ENCODE measurements at regions not wholly inside any gene's neighbourhood (a gene's known extent, or its start where the extent isn't known, plus 50 kb on each side); places are given as distances from the start of the nearest gene placed in this dataset.

DNA sequence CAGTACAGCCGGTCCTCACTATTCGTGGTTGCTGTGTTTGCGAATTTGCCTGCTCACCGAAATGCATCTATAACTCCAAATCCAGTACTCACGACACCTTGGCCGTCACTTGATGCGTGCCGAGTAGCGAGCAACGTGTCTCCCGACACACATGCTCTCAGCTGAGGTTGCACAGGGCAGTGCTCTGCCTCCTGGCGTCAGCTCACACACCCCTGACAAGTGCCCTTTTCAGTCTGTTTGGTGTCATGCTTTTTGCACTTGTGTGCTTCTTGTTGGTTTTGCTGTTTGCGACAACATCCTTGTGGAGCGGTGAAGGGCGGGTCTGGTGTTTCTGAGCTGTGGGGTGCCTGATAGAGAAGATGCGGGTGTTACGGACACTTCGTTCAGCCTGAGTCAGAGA, 110.4 kb upstream of the RFLNA start:
- Histone ChIP-seq H3K4me2 (ENCODE audit: low read length) (no peak overlapping the region), H3K9me3 (ENCODE audit: low read length) (no peaks in the 10 kb centered on the region), H3K4me3 (ENCODE audit: low read depth, low read length, poor library complexity, severe bottlenecking) (no peak overlapping the region), H3K9me2 (ENCODE audit: insufficient read depth, low read length) (no peaks in the 10 kb centered on the region), H3K27ac (ENCODE audit: low read depth, low read length, poor library complexity, severe bottlenecking) (no peak overlapping the region), H4K20me1 (ENCODE audit: insufficient read depth, low read length) (no peaks in the 10 kb centered on the region), H2AFZ (ENCODE audit: low read length) (no peak overlapping the region), H3K36me3 (ENCODE audit: insufficient read depth, low read length) (no peaks in the 10 kb centered on the region), H3K4me1 (ENCODE audit: insufficient read depth, low read length, poor library complexity, severe bottlenecking) (no peaks in the 10 kb centered on the region), H3K79me2 (ENCODE audit: insufficient read depth, low read depth, low read length) (no peaks in the 10 kb centered on the region)
- TF ChIP-seq EZH2phosphoT487 (IDR thresholded peaks at IDR 0.05; ENCODE audit: borderline replicate concordance, low read depth, low read length), result no peak
- TF ChIP-seq, protein P1, sequence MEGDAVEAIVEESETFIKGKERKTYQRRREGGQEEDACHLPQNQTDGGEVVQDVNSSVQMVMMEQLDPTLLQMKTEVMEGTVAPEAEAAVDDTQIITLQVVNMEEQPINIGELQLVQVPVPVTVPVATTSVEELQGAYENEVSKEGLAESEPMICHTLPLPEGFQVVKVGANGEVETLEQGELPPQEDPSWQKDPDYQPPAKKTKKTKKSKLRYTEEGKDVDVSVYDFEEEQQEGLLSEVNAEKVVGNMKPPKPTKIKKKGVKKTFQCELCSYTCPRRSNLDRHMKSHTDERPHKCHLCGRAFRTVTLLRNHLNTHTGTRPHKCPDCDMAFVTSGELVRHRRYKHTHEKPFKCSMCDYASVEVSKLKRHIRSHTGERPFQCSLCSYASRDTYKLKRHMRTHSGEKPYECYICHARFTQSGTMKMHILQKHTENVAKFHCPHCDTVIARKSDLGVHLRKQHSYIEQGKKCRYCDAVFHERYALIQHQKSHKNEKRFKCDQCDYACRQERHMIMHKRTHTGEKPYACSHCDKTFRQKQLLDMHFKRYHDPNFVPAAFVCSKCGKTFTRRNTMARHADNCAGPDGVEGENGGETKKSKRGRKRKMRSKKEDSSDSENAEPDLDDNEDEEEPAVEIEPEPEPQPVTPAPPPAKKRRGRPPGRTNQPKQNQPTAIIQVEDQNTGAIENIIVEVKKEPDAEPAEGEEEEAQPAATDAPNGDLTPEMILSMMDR (conservative IDR thresholded peaks at IDR 0.05; ENCODE audit: low read length), result no peak
- BruUV-seq (replicated peaks), result no TSS peak
- CTCF ChIA-PET (ENCODE audit: unreplicated experiment), result no interaction called here
- intact Hi-C loops (cut with micrococcal nuclease; ENCODE audit: unreplicated experiment), result no loop called here
- POLR2A ChIA-PET, result no interaction called here
- no peak for DNase-seq (ENCODE audit: low spot score)

DNA sequence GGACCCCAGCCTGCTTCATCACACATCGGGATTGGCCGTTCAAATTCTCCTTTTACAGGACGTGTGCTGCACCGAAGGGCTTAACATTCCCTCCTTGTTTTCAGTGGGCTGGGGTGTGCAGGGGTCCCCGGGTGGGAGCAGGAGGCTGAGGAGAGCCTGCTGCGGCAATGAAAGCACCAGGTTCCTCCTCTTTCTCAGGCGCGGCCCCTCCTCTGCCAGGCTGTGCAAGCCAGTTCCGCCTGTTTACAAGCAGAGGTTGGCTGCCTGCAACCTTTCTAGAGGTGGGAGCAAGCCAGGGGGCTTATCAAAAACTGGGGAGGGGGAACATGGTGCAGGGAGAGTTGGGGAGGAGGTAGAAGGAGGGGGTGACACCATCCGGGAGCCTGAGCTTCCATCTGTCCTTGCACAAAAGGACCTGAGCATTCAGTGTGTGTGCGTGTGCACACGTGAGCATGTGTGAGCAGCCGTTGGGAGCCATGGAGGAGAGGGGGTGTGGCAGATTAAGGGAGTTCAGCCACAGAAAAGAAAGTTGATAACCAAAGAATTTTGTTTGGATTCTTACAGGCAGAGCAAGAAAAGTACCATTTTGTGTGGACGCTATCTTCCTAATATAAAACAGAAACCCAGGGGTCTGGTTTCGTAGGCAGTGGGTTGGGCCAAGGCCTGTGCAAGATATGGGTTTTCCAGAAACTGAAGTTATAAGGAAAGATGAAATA, 108.8 kb upstream of the RFLNA start:
- no TSS peak for BruUV-seq (replicated peaks)
- no peak overlapping the region for H3K4me3 ChIP-seq (ENCODE audit: low read depth, low read length, poor library complexity, severe bottlenecking)
- H4K20me1 ChIP-seq (ENCODE audit: insufficient read depth, low read length), result no peaks in the 10 kb centered on the region
- no peak for DNase-seq (ENCODE audit: low spot score)
- ChIA-PET POLR2A (no interaction called here), CTCF (ENCODE audit: unreplicated experiment) (no interaction called here)
- no peaks in the 10 kb centered on the region for H3K9me3 ChIP-seq (ENCODE audit: low read length)
- no peaks in the 10 kb centered on the region for H3K9me2 ChIP-seq (ENCODE audit: insufficient read depth, low read length)
- no peaks in the 10 kb centered on the region for H3K4me1 ChIP-seq (ENCODE audit: insufficient read depth, low read length, poor library complexity, severe bottlenecking)
- no peak overlapping the region for H3K4me2 ChIP-seq (ENCODE audit: low read length)
- no peak for TF ChIP-seq EZH2phosphoT487 (IDR thresholded peaks at IDR 0.05; ENCODE audit: borderline replicate concordance, low read depth, low read length)
- TF ChIP-seq, protein P1 (conservative IDR thresholded peaks at IDR 0.05; ENCODE audit: low read length), result no peak
- no peak overlapping the region for H3K27ac ChIP-seq (ENCODE audit: low read depth, low read length, poor library complexity, severe bottlenecking)
- no peaks in the 10 kb centered on the region for H3K79me2 ChIP-seq (ENCODE audit: insufficient read depth, low read depth, low read length)
- no peak overlapping the region for H2AFZ ChIP-seq (ENCODE audit: low read length)
- intact Hi-C loops (cut with micrococcal nuclease; ENCODE audit: unreplicated experiment), result no loop called here
- H3K36me3 ChIP-seq (ENCODE audit: insufficient read depth, low read length), result no peaks in the 10 kb centered on the region

DNA sequence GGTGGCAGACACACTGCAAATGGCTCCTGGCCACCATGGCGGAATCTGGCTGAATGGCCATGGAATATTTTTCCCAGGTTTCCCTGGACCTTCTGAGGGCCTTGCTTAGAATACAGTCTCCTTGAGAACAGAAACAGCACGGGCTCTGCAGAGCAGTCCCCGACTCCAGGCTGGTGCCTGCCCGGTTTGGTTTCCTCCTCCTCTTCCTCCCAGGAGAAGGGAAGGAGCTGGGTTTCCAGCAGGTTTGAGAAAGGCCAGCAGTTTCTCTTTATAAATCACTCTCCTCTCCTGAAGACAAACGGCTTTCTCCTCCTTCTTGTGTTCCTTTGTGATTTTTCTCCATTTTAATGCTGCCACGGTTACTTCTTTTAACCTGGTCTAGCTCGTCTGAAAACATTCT, 106.8 kb upstream of the RFLNA start:
- CTCF ChIA-PET (ENCODE audit: unreplicated experiment), result no interaction called here
- intact Hi-C loops (cut with micrococcal nuclease; ENCODE audit: unreplicated experiment), result no loop called here
- no peak overlapping the region for H3K4me2 ChIP-seq (ENCODE audit: low read length)

More for the DNA sequence above, 106.8 kb upstream of the RFLNA start:
- POLR2A ChIA-PET, result interaction anchor here (1.4 kb wide), 1 partner anchor 11 kb away, joined by 3 read pairs; no protein-coding TSS in a partner anchor
- Histone ChIP-seq H3K36me3 (ENCODE audit: insufficient read depth, low read length) (no peaks in the 10 kb centered on the region), H3K4me1 (ENCODE audit: insufficient read depth, low read length, poor library complexity, severe bottlenecking) (no peaks in the 10 kb centered on the region), H3K4me3 (ENCODE audit: low read depth, low read length, poor library complexity, severe bottlenecking) (no peak overlapping the region), H2AFZ (ENCODE audit: low read length) (no peak overlapping the region), H4K20me1 (ENCODE audit: insufficient read depth, low read length) (no peaks in the 10 kb centered on the region), H3K9me3 (ENCODE audit: low read length) (no peaks in the 10 kb centered on the region), H3K9me2 (ENCODE audit: insufficient read depth, low read length) (no peaks in the 10 kb centered on the region), H3K27ac (ENCODE audit: low read depth, low read length, poor library complexity, severe bottlenecking) (no peak overlapping the region), H3K79me2 (ENCODE audit: insufficient read depth, low read depth, low read length) (no peaks in the 10 kb centered on the region)
- DNase-seq (ENCODE audit: low spot score), result no peak
- TF ChIP-seq, protein P1 (conservative IDR thresholded peaks at IDR 0.05; ENCODE audit: low read length), result no peak
- no peak for TF ChIP-seq EZH2phosphoT487 (IDR thresholded peaks at IDR 0.05; ENCODE audit: borderline replicate concordance, low read depth, low read length)
- no TSS peak for BruUV-seq (replicated peaks)
